NCI-H748 treated with DMSO at 0.1 percent for 48 hours (cell line): ENCODE measurements at regions not wholly inside any gene's neighbourhood (a gene's known extent, or its start where the extent isn't known, plus 50 kb on each side); places are given as distances from the start of the nearest gene placed in this dataset.

Experiments
- DNase-seq: peaks from one replicate; lab custom pipeline; 2025; lab: John Stamatoyannopoulos, UW

DNA sequence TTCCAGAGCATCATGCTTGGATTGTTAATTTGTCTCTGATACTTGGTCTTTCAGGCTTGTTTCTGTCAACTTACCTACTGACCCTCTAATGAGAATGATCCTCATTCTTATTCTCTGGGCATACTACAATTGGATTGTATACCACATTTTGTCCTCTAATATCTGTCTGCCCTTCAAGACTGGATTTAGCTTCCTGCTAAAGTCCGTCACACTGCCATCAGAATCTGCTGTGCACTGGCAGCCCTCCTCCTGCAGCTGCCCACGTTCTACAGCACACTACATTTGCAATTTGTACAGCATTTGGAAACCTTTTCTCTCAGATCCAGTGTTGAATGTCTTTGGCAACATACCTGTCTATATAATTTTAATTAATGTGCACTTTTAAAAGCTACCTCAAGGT lies 183.1 kb downstream of the ZNF330 start:
- no peak for DNase-seq

DNA sequence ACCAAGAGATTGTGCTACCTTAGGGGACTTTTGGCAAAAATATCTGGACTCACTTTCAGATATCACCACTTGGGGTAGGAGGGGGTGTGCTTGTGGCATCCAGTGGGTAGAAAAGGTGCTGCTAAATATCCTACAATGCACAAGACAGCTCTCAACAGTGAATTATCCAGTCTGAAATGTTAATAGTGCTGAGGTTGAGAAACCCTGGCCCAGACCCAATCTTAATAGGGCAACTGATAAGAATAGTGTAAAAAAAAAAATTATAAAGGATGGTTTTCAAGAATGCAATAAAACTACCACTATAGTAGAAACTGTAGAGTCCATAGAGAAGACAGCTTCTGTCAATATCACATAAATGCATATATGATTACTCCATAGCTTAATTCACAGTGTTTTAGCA lies 185.5 kb downstream of the ZNF330 start:
- DNase-seq: no peak

DNA sequence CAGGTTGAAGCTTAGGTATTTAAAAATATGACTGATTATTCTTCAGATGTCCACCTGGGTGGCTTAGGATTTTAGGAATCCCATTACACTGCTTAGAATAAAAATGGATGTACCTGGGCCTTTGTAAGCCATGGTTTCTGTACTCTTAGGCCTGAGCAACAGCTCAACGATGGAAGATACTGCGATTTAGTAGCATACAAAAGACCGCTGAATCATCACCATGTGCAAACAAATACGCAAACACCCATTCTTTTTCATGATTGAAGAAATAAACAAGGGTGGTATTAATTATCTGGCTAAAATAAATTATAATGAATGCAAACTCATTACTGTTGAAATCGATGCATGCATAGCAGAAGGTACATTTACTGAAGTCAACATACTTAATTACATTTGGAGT lies 188.9 kb downstream of the ZNF330 start:
- DNase-seq: no peak

DNA sequence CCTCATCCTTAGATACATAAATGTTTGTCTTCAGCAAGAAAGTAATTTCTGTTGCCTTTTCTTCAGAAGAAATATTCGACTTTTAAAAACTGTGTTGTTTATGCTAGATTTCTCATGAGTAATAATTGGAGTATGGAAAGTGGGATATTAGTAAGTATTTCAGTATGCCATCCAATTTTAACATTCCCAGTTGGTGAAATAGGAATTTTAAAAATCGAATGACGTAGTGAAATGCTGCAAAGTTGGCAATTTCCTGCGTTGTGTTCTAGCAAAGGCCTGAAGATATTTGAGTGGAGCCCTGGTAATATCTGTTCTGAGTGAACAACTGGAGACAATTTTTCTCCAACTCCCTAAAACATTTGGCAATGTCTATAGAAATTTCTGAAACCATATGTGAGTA lies 190.1 kb downstream of the ZNF330 start:
- no peak for DNase-seq

DNA sequence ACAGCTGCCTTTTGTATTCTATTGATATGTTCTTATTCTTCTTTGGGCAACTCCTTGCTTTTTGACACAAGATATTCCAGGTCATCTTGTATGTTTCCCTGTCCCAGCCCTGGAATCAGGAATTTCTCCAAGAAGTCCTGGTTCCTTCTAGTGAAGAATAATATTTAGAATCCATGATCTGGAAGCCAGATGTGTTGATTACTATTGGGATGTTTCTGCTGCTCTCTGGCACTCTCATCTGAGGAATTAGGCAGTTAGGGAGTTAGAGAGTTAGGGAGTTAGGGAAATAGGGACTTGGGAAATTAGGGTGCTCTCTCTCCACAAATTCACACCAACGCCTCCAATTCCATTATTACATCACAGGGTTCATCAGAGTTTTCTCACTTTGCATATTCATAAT lies 191.2 kb downstream of the ZNF330 start:
- no peak for DNase-seq

DNA sequence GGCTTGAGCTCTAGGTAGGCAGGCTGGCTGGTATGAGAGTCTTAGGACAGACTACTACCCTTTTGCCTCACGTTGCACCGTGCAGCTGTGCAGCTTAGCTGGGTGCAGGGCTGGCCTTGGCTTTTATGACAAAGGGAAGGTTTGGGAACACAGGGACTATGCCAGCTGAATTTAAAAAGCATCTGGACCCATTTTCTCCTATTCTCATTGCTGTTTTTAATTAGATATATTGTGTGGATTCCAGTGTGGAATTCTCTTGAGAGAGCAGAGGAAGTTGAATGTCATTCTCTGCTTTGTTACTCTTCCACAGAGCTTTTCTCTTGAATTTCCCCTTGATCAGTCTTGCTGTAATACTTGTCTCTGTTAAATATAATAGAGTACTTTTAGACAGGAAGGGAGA lies 192.7 kb downstream of the ZNF330 start:
- no peak for DNase-seq

DNA sequence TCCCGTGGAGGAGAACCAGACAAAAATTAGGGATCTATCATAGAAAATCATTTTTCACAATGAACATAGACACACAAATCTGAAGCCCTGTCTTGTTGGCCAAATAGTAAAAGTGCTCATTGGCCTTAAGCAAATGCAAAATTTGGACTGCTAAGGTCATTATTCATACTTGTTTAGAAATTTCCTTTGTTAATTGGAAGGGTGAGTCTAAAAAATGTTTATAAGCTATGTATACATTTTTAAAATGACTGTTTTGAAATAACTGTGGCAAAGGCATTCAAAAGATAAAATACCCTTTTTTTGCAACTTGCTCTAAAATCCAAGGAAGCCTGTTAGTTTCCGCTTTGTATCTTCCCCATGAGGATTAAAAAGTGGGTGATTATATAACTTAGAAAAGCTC lies 195.0 kb downstream of the ZNF330 start:
- DNase-seq: no peak

DNA sequence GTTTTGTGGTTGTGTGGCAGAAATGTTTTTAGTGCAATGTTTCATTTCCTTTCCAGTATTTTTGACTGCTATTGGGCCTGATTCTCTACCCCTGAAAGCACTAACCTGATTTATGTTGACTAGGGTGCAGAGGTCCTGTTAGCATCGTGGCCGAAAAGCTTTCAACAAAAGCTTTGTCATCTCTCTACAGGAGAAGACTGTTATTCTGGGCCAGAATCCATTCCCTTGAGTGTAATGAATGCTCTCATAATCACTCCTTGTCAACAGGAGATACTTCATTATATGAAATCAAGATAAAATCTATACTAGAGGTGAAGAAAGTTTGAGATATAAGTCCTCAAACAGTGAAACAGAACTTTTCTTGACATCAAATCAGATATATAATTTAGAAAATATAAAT lies 195.5 kb downstream of the ZNF330 start:
- DNase-seq: no peak

DNA sequence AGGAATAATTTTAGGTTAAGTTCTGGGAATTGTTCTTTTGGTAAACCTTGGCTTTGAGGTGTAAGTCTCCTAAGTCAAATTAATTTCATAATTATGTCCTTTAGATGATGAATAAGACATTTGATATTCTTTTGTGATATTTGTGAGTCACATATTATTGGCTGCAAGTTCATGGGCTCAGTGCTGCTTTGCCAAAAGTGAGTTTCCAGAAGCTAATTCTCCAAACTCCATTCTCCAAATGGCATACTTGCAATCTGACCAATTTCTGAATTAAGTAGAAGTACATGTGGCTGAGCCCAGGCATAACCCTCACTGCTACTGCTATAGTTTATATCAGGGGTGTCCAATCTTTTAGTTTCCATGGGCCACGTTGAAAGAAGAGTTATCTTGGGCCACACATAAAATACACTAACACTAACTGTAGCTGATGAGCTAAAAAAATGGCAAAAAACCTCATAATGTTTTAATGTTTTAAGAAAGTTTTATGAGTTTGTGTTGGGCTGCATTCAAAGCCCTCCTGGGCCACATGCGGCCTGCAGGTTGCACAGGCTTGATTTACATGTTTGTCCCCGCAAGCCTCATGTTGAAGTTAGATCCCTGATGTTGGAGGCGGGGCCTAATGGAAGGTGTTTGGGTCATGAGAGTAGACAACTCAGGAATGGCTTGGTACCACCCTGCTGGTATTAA lies 196.1 kb downstream of the ZNF330 start:
- no peak for DNase-seq

DNA sequence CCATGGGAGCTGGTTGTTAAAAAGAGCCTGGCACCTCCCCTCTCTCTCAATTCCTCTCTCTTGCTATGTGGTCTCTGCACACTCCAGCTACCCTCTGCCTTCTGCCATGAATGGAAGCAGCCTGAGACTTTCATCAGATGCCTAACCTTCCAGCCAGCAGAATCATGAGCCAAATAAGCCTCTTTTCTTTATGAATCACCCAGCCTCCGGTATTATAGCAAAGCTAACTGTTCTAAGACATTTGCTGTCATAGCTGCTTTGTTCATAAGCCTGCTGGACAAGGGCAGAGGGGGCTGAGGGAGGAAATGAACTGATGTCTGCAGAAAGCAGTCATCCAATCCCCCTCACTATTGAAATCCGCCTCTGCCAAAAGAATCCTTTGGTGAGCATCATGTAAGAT lies 196.7 kb downstream of the ZNF330 start:
- DNase-seq: no peak

DNA sequence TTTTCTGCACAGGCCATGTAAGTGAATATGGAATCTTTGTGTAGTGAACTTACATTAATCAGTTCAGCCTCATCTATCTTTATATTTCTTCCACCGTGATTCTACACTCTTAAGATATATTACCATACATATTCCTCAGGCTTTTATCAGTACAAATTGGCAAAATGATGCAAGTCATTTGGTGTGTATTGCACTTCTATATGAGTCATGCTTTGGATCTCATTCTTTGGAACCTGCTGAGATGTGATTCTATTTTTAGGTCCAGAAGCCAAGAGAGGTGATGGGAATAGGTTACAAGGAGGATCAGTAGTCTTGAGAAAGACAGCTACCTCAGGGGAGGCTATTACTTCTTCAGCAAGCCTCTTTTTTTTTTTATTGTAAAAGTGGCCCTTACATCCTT lies 204.4 kb downstream of the ZNF330 start:
- DNase-seq: no peak

DNA sequence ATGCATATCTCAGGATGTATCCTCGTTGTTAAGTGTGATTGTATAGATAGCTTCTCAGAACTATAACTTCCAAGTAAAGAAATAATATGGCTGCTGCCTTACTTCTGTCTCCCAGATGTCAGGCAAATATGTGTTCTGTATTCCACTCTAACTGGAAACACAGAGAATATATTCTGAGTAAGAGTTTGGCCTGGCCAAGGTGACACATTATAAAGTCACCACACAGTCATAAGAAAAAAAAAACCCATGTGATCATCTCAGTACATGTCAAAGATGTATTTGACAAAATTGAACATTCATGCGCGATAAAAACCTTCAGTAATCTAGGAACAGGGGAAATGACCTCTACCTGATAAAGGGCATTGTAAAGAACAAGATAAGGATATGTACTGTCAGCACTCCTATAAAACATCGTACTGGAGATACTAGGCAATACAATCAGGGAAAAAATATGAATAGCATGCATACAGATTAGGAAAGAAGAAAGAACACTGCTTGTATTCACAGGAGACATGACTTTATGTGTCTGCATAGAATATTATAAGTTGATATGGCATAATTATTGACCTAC lies 207.1 kb downstream of the ZNF330 start:
- DNase-seq: no peak

DNA sequence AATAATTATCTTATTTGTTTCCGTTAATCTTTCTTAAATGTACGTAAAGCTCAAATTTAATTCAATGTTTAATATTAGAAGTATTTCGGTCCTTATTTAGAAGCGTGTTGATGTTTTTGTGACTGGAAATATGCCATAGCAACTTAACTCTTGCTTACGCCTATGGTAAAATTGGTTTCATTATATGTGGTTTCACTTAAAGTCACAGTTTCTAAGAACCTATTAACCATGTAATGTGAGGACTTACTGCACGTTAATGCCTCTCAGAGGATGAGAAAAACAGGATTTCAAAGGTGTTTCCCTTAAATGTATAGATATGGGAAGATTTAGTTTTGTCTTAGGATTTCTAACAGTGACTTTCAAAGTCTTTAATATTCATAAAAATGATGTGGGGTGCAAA lies 206.4 kb upstream of the IL15 start:
- DNase-seq: no peak

DNA sequence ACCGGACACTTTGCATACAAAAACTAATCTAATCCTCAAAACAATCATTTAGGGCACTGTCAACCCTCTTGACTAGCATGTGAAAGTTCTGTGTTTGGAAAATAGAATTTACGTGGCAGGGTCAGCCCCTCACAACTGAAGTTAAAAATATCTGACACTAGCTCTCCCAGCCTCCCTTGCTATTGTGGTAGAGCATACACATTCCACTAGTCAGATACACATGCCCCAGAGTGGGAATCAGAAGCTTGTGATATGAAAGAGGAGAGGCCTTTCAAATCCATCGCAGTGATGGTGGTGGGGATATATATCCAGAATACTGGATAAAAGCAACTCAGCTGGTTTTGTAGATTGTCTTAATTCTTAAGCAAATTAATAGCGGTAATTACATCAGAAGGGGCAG lies 205.7 kb upstream of the IL15 start:
- DNase-seq: no peak

DNA sequence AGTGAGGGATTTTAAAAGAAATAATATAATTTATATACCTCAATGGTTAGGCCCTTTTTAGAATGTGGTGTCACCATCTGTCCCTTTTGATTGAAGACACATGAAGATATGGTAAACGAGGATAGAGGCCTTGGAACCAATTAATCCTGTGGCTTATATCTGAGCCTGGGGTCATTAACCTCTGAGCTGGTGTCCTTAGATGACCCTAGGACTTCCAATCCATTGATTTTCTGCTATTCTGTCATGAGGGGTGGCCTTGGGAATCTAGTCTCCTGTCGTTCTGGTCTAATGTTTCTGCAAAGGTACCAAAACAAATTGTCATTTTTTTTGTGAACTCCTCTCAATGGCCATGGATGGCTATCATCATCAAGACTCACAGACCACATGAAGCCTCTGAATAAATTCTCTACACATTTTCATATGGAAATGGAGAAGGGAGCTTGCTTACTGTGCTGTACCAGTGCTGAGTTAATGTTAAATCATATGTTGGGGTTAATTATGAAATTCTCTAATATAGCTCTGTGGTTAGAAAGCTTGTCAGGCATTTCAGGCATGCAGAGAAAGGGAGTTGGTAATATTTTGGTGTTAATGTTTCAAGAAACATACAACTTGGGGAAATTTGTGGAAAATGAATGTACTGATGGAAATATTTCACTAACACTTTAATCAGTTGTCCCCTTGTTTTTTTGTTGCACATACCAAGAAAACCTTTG lies 204.2 kb upstream of the IL15 start:
- DNase-seq: no peak

DNA sequence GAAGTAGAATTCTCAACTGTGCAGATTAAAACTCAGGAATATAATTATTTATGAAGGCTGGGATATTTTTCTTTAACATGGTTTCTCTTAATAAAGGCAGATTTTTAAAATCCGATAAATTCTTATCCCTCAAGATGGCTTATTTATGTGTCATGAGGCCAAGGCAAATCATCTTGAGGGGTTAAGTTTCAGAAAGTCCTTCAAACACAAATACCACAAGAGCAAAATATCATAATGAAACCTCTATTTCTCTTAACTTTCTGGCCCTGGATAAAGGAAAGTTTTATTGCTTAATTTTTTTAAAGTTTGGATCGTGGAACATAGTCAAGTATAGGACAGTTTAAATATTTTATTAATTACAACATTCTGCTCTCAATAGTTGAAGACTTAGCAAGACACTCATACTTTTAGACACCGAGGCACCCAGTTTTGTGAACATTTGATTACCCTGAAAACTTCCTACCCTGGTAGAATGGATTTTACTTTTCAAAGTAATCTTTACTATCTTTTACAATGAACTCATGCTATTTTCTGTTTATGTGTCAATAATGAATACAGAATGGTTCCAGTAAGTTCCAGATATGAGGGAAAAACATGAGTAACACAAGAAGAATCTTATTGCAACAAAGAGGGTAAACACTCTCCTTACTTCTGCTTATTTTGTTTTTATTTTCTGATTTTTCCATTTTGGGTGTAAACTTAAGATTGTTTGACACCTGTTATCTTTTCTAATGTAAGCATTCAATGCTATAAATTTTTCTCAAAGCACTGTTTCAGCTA lies 200.7 kb upstream of the IL15 start:
- no peak for DNase-seq

DNA sequence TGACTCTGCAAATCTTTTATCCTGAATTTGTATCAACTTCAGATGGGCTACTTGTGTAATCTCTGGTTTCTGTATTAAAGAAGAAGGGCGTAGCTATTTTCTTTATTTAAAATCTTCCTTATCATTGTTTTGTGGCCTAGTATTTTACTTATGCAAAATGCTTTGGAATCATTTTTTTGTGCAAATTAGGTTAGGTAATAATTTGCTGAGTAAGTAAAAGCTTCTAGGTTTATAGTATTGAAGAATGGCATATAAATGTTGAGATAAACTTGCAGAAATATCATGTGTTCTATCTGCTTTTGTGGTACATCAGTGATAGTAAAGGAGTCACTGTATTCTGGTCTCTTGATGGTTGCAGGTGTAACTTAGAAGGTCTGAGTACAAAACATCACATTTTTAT lies 197.2 kb upstream of the IL15 start:
- no peak for DNase-seq

DNA sequence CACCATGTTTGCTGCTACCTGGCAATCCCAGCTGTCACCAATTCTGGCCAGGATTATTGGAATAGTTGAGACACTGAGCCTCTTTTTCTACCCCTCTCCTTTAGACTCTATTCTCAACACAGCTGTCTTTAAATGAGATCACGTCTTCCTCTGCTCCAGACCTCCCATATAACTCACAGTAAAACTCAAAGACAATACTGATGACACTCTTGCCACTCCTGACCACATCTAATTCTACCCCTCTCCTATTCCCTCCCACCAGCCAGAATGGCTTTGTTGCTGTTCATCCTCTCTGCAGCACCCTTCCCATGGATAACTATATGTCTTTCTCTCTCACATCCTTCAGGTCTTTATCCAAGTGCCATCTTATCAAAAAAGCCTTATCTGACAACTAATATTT lies 188.6 kb upstream of the IL15 start:
- no peak for DNase-seq

DNA sequence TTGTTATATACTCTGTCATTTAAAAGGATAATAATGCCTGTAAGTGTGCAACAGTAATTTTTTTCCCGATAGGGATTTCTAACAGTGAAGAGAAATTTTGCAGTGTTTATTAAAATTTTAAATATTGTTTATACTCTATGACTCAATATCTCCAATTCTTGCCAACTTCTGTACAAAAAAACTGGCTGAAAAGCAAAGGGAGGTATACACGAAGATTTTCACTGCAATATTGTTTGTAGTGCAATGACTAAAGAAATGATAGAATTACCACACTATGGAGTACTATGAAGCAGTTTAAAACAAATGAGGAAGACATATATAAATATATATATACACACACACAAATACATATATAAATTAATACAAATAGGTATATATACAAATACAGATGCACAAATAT lies 187.9 kb upstream of the IL15 start:
- DNase-seq: no peak

DNA sequence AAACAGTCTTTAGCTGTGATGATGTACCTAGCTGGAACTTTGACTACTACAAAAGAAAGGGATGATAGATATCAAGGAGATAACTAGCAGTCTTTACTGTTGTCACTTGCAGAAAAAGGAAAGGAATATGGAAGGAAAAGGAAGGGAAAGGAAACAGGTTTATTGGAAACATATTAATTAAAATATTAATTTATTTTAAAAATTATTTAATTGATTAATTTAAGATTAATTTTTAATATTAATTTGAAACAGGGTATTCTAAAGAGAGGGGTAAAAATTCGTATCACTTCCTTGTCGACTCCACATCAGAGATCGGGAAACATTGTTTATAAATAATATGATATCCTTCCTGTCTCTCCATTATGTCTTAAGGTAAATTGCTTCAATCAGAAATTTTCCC lies 186.5 kb upstream of the IL15 start:
- DNase-seq: no peak

DNA sequence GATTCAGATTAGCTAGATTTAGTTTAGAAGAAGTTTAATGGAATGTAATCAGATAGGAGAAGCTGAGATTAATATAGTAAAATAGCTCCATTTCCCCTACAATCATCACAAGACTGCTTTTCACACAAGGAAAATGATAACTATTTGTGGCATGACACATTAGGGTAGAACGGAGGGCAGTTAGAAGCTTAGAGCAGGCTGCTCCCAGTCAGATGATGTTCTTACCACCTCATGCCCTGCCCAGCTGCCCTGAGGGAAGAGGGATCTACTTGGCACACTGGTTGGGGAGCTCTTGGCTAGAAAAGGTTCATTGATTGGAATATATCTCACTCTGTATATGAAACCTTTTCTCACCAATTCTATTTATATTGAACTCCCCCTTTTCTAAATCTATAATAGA lies 180.7 kb upstream of the IL15 start:
- no peak for DNase-seq

DNA sequence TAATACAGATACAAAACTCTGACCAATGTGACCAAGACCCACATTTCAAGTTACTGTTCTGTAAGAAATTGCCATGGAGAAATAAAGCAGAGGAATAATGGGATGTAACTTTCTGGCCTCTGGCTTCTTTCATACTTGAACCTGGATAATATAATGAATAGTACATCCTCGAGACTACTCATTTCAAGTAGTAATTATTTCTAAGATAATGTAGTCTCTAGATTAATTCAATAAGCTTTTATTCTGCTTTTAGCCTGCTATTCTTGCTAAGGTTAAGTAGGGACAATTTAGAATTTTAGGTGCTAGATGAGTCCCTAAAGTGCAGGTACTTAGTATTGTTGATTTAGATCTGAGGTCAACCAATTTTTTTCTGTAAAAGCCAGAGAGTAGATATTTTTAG lies 178.7 kb upstream of the IL15 start:
- no peak for DNase-seq

DNA sequence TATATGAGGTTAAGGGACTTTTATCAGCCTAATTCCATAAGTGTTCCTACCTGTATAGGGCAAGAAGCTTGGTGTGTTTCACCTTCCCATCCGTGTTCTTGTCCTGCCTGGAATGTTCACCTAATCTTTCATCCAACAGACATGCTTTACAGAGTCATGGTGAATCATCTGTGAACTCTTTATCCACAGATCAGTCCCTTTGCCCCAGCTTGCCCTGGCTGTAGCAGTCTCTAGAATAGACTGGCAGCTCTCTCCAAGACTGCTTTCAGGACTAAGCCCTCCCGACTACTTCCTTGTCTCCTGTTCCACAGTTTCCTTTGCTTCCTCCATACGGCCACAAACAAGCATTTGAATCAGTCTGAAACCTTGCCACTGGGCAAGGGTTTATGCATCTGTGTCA lies 177.9 kb upstream of the IL15 start:
- no peak for DNase-seq
